ENCODE measurements at regions not wholly inside any gene's neighbourhood (a gene's known extent, or its start where the extent isn't known, plus 50 kb on each side); places are given as distances from the start of the nearest gene placed in this dataset.

- Histone ChIP-seq H2AFZ (ENCODE audit: low read depth, low read length) (no peak overlapping the region), H3K9ac (replicated peaks; ENCODE audit: extremely low read depth, insufficient read depth, low read length) (no peak overlapping the region), H3K9me1 (replicated peaks; ENCODE audit: control insufficient read depth, extremely low read depth, insufficient read depth, low read length) (no peaks in the 10 kb centered on the region), H3K4me1 (ENCODE audit: control insufficient read depth, extremely low read depth, insufficient read depth, low read length) (no peaks in the 10 kb centered on the region), H3K79me2 (ENCODE audit: control insufficient read depth, insufficient read depth, low read length) (no peaks in the 10 kb centered on the region), H3K4me2 (ENCODE audit: insufficient read depth, low read length) (no peak overlapping the region), H4K20me1 (replicated peaks; ENCODE audit: control insufficient read depth, extremely low read depth, insufficient read depth, low read length) (no peaks in the 10 kb centered on the region), H3K9me3 (replicated peaks; ENCODE audit: control insufficient read depth, insufficient read depth, low read length) (no peaks in the 10 kb centered on the region), H3K27me3 (ENCODE audit: control insufficient read depth in 2 of 2, insufficient read depth in 2 of 2, low read length in 2 of 2) (no peaks in the 10 kb centered on the region), H3K36me3 (ENCODE audit: control insufficient read depth in 2 of 2, extremely low read depth in 1 of 2, insufficient read depth in 2 of 2, low read length in 2 of 2) (no peaks in the 10 kb centered on the region), H3K4me3 (replicated peaks in 1 of 3; ENCODE audit: insufficient read depth in 1 of 3, low read depth in 1 of 3, low read length in 3 of 3) (no peak overlapping the region), H3K27ac (ENCODE audit: insufficient read depth, low read depth, low read length) (no peak overlapping the region)
- DNase-seq (ENCODE audit: low read depth, low spot score) (no peak), FAIRE-seq (no peak)
- dilution Hi-C loops (cut with MboI; ENCODE audit: extremely low pct_ligation_motif_present, low sequenced_read_pairs) (no loop called here), intact Hi-C loops (cut with micrococcal nuclease) (no loop called here)
- ChIA-PET CTCF (no interaction called here), POLR2A (no interaction called here)
- no TSS peak for BruUV-seq (replicated peaks)
- TF ChIP-seq JUN (IDR thresholded peaks at IDR 0.05; ENCODE audit: borderline replicate concordance, insufficient read depth, insufficient read length, low read depth), result no peak
- TF ChIP-seq MYC (IDR thresholded peaks at IDR 0.05; ENCODE audit: low read depth, low read length), result no peak
- TF ChIP-seq, protein P1, sequence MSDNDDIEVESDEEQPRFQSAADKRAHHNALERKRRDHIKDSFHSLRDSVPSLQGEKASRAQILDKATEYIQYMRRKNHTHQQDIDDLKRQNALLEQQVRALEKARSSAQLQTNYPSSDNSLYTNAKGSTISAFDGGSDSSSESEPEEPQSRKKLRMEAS (IDR thresholded peaks at IDR 0.05; ENCODE audit: insufficient read depth, insufficient read length), result no peak
- no peak for TF ChIP-seq POLR2A (IDR thresholded peaks at IDR 0.05; ENCODE audit: low read depth, low read length)
- TF ChIP-seq POLR2AphosphoS5 (IDR thresholded peaks at IDR 0.05; ENCODE audit: insufficient read depth, low read depth, low read length), result no peak
- no peak for TF ChIP-seq FOS (IDR thresholded peaks at IDR 0.05; ENCODE audit: borderline replicate concordance, insufficient read depth, low read length)
- TF ChIP-seq, protein P2, sequence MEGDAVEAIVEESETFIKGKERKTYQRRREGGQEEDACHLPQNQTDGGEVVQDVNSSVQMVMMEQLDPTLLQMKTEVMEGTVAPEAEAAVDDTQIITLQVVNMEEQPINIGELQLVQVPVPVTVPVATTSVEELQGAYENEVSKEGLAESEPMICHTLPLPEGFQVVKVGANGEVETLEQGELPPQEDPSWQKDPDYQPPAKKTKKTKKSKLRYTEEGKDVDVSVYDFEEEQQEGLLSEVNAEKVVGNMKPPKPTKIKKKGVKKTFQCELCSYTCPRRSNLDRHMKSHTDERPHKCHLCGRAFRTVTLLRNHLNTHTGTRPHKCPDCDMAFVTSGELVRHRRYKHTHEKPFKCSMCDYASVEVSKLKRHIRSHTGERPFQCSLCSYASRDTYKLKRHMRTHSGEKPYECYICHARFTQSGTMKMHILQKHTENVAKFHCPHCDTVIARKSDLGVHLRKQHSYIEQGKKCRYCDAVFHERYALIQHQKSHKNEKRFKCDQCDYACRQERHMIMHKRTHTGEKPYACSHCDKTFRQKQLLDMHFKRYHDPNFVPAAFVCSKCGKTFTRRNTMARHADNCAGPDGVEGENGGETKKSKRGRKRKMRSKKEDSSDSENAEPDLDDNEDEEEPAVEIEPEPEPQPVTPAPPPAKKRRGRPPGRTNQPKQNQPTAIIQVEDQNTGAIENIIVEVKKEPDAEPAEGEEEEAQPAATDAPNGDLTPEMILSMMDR (IDR thresholded peaks at IDR 0.05; ENCODE audit: extremely low read depth in 1 of 2, insufficient read depth in 1 of 2, low read depth in 1 of 2, low read length in 2 of 2), result no peak
- TF ChIP-seq EZH2 (IDR thresholded peaks at IDR 0.05; ENCODE audit: borderline replicate concordance, low read depth, low read length, severe bottlenecking), result no peak
- TF ChIP-seq GATA2 (IDR thresholded peaks at IDR 0.05; ENCODE audit: insufficient read depth, insufficient read length, low read depth, low read length), result no peak
Measured at GRCh38 chr4:18636001-18636585, 614.5 kb upstream of the LCORL start.

Measured in endothelial cell of umbilical vein (primary cell).